ENCODE measurements at regions not wholly inside any gene's neighbourhood (a gene's known extent, or its start where the extent isn't known, plus 50 kb on each side); places are given as distances from the start of the nearest gene placed in this dataset.

DNA sequence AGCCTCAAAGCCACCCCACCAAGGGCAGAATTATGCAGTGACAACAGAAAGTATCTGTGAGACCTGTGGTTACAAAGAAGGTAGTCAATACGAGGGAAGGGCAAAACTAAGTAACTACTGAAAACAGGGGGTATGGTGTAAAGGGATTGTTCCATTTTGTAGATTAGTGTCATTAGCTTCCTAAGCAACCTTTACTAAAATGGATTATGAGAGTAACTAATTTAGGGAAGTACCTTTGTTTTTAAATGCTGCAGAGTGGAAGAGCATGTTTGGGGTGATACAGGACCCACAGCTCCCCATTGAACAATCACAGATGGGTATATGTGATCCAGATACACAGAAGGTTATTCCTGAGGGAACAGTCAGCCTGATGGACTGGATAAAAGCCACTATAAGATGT lies 51.3 kb upstream of the TAC1 start:
- TF ChIP-seq, protein P1, sequence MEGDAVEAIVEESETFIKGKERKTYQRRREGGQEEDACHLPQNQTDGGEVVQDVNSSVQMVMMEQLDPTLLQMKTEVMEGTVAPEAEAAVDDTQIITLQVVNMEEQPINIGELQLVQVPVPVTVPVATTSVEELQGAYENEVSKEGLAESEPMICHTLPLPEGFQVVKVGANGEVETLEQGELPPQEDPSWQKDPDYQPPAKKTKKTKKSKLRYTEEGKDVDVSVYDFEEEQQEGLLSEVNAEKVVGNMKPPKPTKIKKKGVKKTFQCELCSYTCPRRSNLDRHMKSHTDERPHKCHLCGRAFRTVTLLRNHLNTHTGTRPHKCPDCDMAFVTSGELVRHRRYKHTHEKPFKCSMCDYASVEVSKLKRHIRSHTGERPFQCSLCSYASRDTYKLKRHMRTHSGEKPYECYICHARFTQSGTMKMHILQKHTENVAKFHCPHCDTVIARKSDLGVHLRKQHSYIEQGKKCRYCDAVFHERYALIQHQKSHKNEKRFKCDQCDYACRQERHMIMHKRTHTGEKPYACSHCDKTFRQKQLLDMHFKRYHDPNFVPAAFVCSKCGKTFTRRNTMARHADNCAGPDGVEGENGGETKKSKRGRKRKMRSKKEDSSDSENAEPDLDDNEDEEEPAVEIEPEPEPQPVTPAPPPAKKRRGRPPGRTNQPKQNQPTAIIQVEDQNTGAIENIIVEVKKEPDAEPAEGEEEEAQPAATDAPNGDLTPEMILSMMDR (conservative IDR thresholded peaks at IDR 0.05; ENCODE audit: low read depth, low read length) = no peak
- TF ChIP-seq EZH2 (IDR thresholded peaks at IDR 0.05; ENCODE audit: borderline replicate concordance, low read depth, low read length, poor library complexity, severe bottlenecking) = no peak
